Ovary (tissue), 7 donors: ENCODE measurements at regions not wholly inside any gene's neighbourhood (a gene's known extent, or its start where the extent isn't known, plus 50 kb on each side); places are given as distances from the start of the nearest gene placed in this dataset.

Experiments used
- DNase-seq, 5 donors: peaks; one replicate each; pipeline ENCODE4 v3.0.0-alpha.2; 2019 to 2020
- H3K27ac ChIP-seq, 2 donors: fragments of 200-600 bp; one replicate each; pipeline versions ENCODE4 v1.5.1 to v1.8.0; 2019 to 2022
- H3K27me3 ChIP-seq: fragments of 200-600 bp; one replicate; pipeline ENCODE4 v1.8.0; 2022
- H3K36me3 ChIP-seq: fragments of 200-600 bp; sonication (generic); one replicate; pipeline ENCODE4 v1.5.1; 2019
- H3K4me1 ChIP-seq: one replicate; pipeline ENCODE4 v1.8.1; 2013; ENCODE audit warnings: mild to moderate bottlenecking, moderate library complexity; ENCODE audit not compliant: insufficient read depth
- H3K4me3 ChIP-seq: fragments of 200-600 bp; sonication (generic); one replicate; pipeline ENCODE4 v1.5.1; 2017
- H3K9me3 ChIP-seq, 2 donors: fragments of 200-600 bp in 1 of 2; sonication (generic) in 1 of 2; one replicate each; pipeline versions ENCODE4 v1.5.1 to v1.8.1; 2013 to 2019; ENCODE audit warnings: mild to moderate bottlenecking in 1 of 2, moderate library complexity in 1 of 2
- EP300 ChIP-seq: sonication (generic); formaldehyde crosslinking; IDR thresholded peaks from one replicate; pipeline ENCODE4 v1.6.1; 2017; ENCODE audit warnings: antibody characterized with exemption
- POLR2A ChIP-seq: fragments of 450-650 bp; IDR thresholded peaks from one replicate; pipeline ENCODE4 v1.6.1; 2017; ENCODE audit warnings: antibody characterized with exemption, mild to moderate bottlenecking, moderate library complexity
- WGBS, 3 donors: extraction: QIAGEN DNeasy Blood & Tissue Kit in 1 of 3; methylation state at CpG; one replicate each; pipeline versions ENCODE4 v1.1.5 to v1.1.7; 2013 to 2017; 5-methylcytosine and 5-hydroxymethylcytosine counted together
- intact Hi-C, 4 donors: fragments of 100-400 bp; cut with DNase I; formaldehyde crosslinking; loops; one replicate each; pipeline versions ENCODE4 v1.11.0 to v1.15.1; 2022 to 2023
- TF ChIP-seq, protein P1 (sequence below), 3 donors: fragments of 450-650 bp in 2 of 3; fragments of 200-600 bp in 1 of 3; IDR thresholded peaks; one replicate each; pipeline versions ENCODE4 v1.5.1 to v1.8.0; 2016 to 2022; ENCODE audit warnings: antibody characterized with exemption in 3 of 3, mild to moderate bottlenecking in 1 of 3
- donor health status: DM: no; HTN: no; CAD: no; lungs with moderate emphysema.
- donor health status: DM: no; HTN: no; CAD: no.
- donor health status: Bipolar disorder and iron deficiency.
- donor health status: DM: no; HTN: no; CAD: no.
- donor health status: DM: yes; HTN: yes; CAD: no.

DNA sequence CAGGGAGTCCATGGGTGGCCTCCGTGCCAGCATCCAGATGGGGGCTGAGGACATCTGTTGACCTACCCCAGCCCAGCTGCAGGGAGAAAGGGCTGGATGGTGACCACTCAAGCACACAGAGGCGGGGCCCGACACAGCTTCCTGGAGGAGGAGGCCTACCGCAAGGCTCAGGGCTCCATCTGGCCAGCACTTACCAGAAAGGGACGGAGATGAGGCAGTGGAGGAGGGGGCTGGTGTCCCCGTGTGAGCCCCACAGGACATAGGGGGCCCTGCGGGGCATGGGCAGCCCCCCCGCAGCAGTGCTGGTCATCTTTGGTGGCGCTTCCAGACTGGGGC lies 147.5 kb upstream of the CIBAR2 start:
- H3K9me3 ChIP-seq, result no peaks in the 10 kb centered on the region
- no peak for DNase-seq
- no peak overlapping the region for H3K27ac ChIP-seq
- H3K36me3 ChIP-seq, result no peaks in the 10 kb centered on the region
- WGBS, 3 donors, result 81 to 94% (median 88%) methylated on average over 9 of the region's 9 CpGs
- H3K4me1 ChIP-seq, result no peaks in the 10 kb centered on the region
- intact Hi-C loops, result loop anchor here in 2 of 4 donors (5.0 to 10.0 kb wide), 2 partner anchors 145 to 147 kb away; partner anchors contain the start of gene CIBAR2 (in 2 of the 2)
- no peak overlapping the region for H3K4me3 ChIP-seq
- H3K27me3 ChIP-seq, result no peaks in the 10 kb centered on the region
- TF ChIP-seq EP300, result no peak
- no peak for TF ChIP-seq POLR2A
- TF ChIP-seq, protein P1, sequence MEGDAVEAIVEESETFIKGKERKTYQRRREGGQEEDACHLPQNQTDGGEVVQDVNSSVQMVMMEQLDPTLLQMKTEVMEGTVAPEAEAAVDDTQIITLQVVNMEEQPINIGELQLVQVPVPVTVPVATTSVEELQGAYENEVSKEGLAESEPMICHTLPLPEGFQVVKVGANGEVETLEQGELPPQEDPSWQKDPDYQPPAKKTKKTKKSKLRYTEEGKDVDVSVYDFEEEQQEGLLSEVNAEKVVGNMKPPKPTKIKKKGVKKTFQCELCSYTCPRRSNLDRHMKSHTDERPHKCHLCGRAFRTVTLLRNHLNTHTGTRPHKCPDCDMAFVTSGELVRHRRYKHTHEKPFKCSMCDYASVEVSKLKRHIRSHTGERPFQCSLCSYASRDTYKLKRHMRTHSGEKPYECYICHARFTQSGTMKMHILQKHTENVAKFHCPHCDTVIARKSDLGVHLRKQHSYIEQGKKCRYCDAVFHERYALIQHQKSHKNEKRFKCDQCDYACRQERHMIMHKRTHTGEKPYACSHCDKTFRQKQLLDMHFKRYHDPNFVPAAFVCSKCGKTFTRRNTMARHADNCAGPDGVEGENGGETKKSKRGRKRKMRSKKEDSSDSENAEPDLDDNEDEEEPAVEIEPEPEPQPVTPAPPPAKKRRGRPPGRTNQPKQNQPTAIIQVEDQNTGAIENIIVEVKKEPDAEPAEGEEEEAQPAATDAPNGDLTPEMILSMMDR (IDR thresholded peaks at IDR 0.05), result no peak

DNA sequence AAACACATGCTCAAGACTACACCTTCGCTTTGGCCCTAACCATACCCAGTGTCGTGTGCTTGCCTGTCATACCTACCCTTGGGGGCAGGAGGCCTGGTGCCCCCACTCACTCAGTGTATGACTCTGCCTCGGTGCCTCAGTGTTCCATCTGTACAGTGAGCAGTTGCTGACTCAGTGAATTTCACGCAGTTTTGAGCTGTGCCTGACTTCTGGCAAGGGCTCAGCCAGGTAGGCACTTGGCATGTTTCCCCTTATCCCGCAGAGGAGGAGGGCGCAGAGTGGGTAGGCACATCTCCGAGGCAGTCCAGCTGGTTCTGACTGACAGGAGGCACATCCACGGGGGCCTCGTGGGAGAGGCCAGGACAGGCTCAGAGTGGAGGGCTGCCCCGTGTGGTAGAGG lies 148.9 kb upstream of the CIBAR2 start:
- Histone ChIP-seq H3K4me3 (no peak overlapping the region), H3K27ac (no peak overlapping the region), H3K4me1 (no peaks in the 10 kb centered on the region), H3K9me3 (no peaks in the 10 kb centered on the region), H3K36me3 (no peaks in the 10 kb centered on the region), H3K27me3 (no peaks in the 10 kb centered on the region)
- 84 to 89% (median 88%) methylated on average over 10 of the region's 10 CpGs for WGBS, 3 donors
- DNase-seq, result no peak
- TF ChIP-seq, protein P1 (IDR thresholded peaks at IDR 0.05), result no peak
- TF ChIP-seq POLR2A, result no peak
- TF ChIP-seq EP300, result no peak
- intact Hi-C loops, result no loop called here

DNA sequence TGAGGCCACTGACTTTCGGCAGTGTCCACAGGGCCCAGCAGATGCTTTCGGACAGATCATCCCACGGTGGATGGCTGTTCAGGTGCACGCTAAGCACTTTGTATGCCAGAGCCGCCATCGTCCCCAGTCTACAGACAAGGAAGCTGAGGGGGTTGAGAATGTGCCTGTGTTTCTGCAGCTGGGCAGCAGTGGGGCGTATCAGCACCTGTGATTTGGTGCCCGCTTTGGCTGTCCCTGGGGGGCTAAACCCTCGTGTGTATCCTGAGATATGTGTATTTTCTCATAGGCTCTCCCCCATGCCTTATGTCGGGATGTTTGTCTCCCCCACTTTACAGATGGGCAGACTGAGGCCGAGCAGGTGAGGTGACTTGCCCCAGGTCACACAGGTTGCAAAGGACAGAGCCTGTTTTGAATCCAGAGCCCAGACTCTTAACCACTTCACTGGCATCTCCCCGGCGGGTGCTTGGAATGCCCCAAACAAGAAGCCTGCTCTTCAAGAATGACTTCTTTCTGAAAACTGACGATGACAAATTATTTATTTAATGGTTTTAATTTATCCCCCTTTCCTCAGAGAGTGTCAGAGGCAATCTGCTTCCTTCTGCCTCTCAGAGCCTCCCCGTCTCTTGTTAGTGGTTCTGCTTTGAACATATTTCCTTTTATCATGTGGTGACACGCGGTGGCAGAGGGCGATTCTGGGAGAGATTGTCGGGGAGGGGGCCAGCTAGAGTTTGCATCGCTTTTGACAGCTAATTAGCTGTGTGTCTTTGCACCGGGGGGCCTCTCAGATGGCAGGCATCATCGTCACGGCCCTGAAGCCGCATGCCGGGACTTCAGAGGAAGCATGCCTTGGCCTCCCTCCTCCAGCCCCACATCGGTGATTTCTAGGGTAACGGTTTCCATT lies 149.6 kb upstream of the CIBAR2 start:
- no peak overlapping the region for H3K4me3 ChIP-seq
- intact Hi-C loops, result no loop called here
- no peak for DNase-seq
- TF ChIP-seq, protein P1 (IDR thresholded peaks at IDR 0.05), result no peak
- no peak for TF ChIP-seq POLR2A
- H3K36me3 ChIP-seq, result no peaks in the 10 kb centered on the region
- no peaks in the 10 kb centered on the region for H3K27me3 ChIP-seq
- H3K27ac ChIP-seq, result no peak overlapping the region
- H3K9me3 ChIP-seq, result no peaks in the 10 kb centered on the region
- whole genome bisulfite sequencing, 3 donors, result 91 to 92% (median 91%) methylated on average over 26 to 27 of the region's 27 CpGs
- no peaks in the 10 kb centered on the region for H3K4me1 ChIP-seq

DNA sequence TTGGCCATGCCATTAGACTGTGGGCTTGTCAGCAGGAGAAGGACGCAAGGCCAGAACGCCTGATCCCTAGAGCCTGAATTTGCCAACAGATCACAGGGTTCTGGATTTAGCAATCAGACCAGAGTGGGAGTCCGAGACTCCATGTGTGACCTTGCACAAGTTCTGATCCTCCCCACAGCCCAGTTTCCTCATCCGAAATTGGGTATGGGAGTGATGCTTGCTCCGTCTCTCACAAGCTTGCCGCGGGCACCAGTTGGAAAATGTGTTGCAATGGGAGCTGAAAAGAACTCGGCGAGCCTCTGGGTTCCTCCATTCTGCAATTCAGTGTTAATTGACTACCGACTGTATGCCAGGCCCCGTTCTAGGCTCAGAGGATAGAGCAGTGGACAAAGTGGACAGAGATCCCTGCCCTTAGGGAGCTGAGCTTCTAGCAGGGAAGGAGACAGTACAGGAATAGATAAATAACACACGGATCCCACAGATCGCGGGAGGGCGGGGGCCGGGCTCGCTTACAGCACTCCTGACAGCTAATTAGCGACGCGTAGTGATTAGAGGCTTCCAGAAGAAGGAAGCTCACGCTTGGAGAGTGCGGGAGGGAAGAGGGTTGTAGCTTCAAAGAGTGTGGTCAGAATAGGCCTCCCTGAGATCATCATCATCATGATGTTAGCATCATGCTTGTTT lies 150.4 kb upstream of the CIBAR2 start:
- Histone ChIP-seq H3K27ac (no peak overlapping the region), H3K27me3 (no peaks in the 10 kb centered on the region), H3K4me1 (no peaks in the 10 kb centered on the region), H3K36me3 (no peaks in the 10 kb centered on the region), H3K9me3 (no peaks in the 10 kb centered on the region), H3K4me3 (no peak overlapping the region)
- TF ChIP-seq, protein P1 (IDR thresholded peaks at IDR 0.05), result no peak
- TF ChIP-seq POLR2A, result no peak
- TF ChIP-seq EP300, result no peak
- intact Hi-C loops, result no loop called here
- no peak for DNase-seq
- WGBS, 3 donors, result 78 to 89% (median 84%) methylated on average over 22 of the region's 22 CpGs
